ENCODE measurements at regions not wholly inside any gene's neighbourhood (a gene's known extent, or its start where the extent isn't known, plus 50 kb on each side); places are given as distances from the start of the nearest gene placed in this dataset.

- TF ChIP-seq CTCF (IDR thresholded peaks at IDR 0.05) (no peak), POLR2A (IDR thresholded peaks at IDR 0.05) (no peak)
These were observed 149.4 kb downstream of the NXPE2 start for GRCh38 chr11:114827736-114828135.

Measured in testis (tissue), 2 donors.